ENCODE measurements at regions not wholly inside any gene's neighbourhood (a gene's known extent, or its start where the extent isn't known, plus 50 kb on each side); places are given as distances from the start of the nearest gene placed in this dataset.

DNA sequence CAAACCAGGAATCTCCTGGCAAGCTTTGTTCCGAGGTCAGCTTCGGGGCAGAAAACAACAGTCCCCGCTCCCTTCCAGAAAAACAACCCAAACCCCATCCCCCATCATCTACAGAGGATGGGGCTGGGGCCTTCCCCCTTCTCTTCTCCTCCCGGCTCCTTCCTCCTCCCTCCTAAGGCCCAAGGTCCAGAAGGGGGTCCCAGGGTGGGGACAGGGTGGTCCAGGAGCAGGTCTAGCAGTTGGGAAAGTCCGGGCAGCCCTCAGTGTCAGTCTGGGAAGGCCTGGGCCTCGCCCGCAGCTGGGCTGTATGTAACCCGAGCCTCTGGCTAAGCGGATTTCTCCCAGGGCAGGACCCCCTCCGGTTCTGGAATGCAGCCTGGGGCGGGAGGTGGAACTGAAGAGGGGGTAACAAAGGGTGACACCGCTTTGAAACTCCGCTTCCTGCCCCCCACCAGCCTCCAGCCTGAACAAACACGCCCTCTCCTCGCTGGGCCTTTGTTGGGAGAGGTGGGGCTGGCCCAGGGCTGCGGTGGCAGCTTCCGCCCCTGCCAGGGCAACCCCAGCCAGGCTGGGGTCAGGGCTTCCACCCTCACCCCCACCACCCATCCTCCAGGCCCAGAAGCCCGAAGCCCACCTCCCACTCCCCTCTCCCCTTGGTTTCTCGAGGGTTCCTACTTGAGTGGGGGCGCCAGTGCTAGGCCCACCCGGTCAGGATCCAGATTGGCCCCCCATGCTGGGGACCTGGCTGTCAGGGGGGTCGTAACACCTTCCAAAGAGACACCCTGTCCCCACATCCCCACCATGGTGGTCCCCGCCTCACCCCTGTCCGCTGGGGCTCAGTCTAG is 63.5 kb downstream of the C9orf50 start:
- no peak for DNase-seq
- Histone ChIP-seq H3K4me3 (no peak overlapping the region), H3K27ac (no peak overlapping the region), H3K9me3 (no peaks in the 10 kb centered on the region), H3K9ac (ENCODE audit: low read depth in 2 of 2, low read length in 2 of 2) (peak overlapping the region in 1 of 2 donors; percentile 12), H3K4me1 (no peaks in the 10 kb centered on the region), H3K27me3 (no peaks in the 10 kb centered on the region), H3K36me3 (no peaks in the 10 kb centered on the region)
- TF ChIP-seq, protein P1, sequence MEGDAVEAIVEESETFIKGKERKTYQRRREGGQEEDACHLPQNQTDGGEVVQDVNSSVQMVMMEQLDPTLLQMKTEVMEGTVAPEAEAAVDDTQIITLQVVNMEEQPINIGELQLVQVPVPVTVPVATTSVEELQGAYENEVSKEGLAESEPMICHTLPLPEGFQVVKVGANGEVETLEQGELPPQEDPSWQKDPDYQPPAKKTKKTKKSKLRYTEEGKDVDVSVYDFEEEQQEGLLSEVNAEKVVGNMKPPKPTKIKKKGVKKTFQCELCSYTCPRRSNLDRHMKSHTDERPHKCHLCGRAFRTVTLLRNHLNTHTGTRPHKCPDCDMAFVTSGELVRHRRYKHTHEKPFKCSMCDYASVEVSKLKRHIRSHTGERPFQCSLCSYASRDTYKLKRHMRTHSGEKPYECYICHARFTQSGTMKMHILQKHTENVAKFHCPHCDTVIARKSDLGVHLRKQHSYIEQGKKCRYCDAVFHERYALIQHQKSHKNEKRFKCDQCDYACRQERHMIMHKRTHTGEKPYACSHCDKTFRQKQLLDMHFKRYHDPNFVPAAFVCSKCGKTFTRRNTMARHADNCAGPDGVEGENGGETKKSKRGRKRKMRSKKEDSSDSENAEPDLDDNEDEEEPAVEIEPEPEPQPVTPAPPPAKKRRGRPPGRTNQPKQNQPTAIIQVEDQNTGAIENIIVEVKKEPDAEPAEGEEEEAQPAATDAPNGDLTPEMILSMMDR (IDR thresholded peaks at IDR 0.05) = no peak
- intact Hi-C loops (cut with DNase I) = no loop called here

DNA sequence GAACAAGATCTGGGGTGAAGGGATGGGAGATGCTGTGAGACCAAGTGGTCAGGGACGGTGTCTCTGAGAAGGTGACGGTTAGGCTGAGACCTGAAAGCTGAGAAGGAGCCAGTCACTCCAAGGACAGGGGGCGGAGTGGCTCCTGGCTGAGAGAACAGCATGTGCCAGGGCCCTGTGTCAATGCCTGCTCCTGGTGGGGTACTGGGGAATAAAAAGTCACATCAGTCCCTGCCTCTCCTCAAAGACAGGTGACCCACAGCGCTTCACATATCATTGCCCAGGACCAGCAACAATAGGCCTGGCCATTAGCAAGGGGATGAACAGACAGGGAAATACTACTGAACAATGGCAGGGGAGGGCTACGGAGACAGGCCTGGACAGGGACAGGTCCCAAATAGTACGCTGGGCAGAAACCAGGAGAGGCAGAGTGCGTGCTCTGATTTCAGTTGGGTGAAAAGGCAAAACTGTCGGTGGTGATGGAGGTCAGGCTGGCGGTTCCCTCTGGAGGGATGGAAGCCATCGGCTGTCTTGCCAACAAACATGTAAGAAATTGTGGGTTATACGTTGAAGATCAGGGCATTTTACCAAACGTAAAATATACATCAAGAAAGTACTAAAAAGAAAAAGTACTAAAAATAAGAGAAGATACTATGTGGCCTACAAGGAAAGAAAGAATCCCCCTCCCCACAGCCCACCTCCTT is 64.3 kb downstream of the C9orf50 start:
- TF ChIP-seq, protein P1 (IDR thresholded peaks at IDR 0.05) = no peak
- no peaks in the 10 kb centered on the region for H3K27me3 ChIP-seq
- no peak overlapping the region for H3K4me3 ChIP-seq
- DNase-seq = no peak
- H3K27ac ChIP-seq = no peak overlapping the region
- no peaks in the 10 kb centered on the region for H3K4me1 ChIP-seq
- H3K9me3 ChIP-seq = no peaks in the 10 kb centered on the region
- no peaks in the 10 kb centered on the region for H3K36me3 ChIP-seq
- intact Hi-C loops (cut with DNase I) = no loop called here
- no peak overlapping the region for H3K9ac ChIP-seq (ENCODE audit: low read depth in 2 of 2, low read length in 2 of 2)

DNA sequence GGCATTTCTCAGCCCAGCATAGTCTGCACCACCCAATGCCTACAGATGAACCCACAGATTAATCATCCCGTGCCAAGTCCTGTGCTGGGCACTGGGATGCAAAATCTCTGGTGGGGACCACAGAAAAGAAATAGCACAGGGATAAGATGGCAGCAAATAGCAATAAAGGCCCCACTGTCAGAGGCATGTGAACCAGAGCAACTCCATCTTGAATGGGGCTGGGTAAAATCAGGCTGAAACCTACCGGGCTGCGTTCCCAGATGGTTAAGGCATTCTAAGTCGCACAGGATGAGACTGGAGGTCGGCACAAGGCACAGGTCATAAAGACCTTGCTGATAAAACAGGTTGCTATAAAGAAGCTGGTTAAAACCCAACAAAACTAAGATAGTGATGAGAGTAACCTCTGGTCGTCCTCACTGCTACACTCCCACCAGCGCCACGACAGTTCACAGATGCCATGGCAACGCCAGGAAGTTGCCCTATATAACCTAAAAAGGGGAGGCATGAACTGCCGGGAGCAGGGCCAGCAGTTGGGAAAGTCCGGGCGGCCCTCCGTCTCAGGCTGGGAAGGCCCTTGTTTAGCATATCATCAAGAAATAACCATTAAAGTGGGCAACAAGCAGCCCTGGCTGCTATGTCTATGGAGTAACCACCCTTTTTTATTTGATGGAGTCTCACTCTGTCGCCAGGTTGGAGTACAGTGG is 65.2 kb downstream of the C9orf50 start:
- H3K9ac ChIP-seq (ENCODE audit: low read depth in 2 of 2, low read length in 2 of 2) = no peak overlapping the region
- no peak overlapping the region for H3K27ac ChIP-seq
- DNase-seq = no peak
- intact Hi-C loops (cut with DNase I) = no loop called here
- no peaks in the 10 kb centered on the region for H3K9me3 ChIP-seq
- no peaks in the 10 kb centered on the region for H3K4me1 ChIP-seq
- H3K4me3 ChIP-seq = no peak overlapping the region
- H3K36me3 ChIP-seq = no peaks in the 10 kb centered on the region
- TF ChIP-seq, protein P1 (IDR thresholded peaks at IDR 0.05) = no peak
- peaks cover under 1% of the 10 kb centered on the region for H3K27me3 ChIP-seq

DNA sequence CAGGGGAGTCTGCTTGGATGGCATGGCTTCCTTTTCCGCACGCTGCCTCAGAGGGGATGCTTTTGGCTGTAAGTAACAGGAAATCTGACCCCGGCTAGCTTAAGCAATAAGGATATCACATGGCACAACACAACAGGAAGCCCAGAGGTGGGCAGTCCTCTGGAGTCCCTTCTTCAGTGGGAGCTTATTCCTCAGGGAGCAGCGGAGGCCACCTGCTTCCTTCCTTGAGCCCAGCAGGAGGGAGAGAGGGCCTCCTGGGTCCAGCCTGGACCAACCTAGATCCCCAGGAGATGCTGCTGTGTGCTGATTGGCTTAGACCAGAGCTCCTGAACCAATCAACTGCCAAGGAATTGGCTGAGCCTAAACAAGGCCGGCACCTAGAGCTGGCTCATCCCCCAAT is 66.3 kb downstream of the C9orf50 start:
- no peak for DNase-seq
- Histone ChIP-seq H3K9me3 (no peaks in the 10 kb centered on the region), H3K36me3 (no peaks in the 10 kb centered on the region), H3K4me3 (no peak overlapping the region), H3K9ac (ENCODE audit: low read depth in 2 of 2, low read length in 2 of 2) (no peak overlapping the region), H3K27ac (no peak overlapping the region), H3K4me1 (no peaks in the 10 kb centered on the region), H3K27me3 (peaks cover 9% of the 10 kb centered on the region)
- TF ChIP-seq, protein P1 (IDR thresholded peaks at IDR 0.05) = no peak
- intact Hi-C loops (cut with DNase I) = no loop called here

DNA sequence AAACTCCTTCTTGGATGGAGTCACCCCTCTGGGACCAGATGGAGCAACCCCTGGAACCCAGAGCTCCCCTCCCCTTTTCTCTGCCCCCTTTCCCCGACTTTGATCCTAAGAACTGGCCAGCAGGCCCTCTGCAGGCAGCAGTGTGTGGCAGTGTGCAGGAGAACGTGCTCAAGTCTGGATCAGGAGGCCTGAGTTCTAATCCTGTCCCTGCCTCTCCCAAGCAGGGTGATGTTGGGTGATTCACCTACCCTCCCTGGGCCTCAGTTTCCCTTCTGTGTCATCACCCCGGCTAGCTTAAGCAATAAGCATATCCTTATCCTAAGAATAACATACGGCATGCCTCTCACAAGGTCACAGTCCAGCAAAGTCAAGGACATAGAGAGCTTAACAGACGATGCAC is 67.6 kb downstream of the C9orf50 start:
- no peak overlapping the region for H3K9ac ChIP-seq (ENCODE audit: low read depth in 2 of 2, low read length in 2 of 2)
- no peak for DNase-seq
- no peak overlapping the region for H3K4me3 ChIP-seq
- H3K27ac ChIP-seq = no peak overlapping the region
- peaks cover 10% of the 10 kb centered on the region for H3K27me3 ChIP-seq
- intact Hi-C loops (cut with DNase I) = no loop called here
- TF ChIP-seq, protein P1 (IDR thresholded peaks at IDR 0.05) = no peak
- H3K4me1 ChIP-seq = peaks cover 5% of the 10 kb centered on the region
- H3K9me3 ChIP-seq = no peaks in the 10 kb centered on the region
- no peaks in the 10 kb centered on the region for H3K36me3 ChIP-seq

Data from colonic mucosa (tissue), 4 donors.